Mucosa of descending colon (tissue), 3 donors: ENCODE measurements at regions not wholly inside any gene's neighbourhood (a gene's known extent, or its start where the extent isn't known, plus 50 kb on each side); places are given as distances from the start of the nearest gene placed in this dataset.

Source experiments
- ATAC-seq: fragments of 200-7000 bp; cut with Tn5 transposase; one replicate; pipeline ENCODE4 v1.9.1; 2020; ENCODE audit warnings: mild to moderate bottlenecking, moderate library complexity
- DNase-seq, 3 donors: peaks; one replicate each; pipeline ENCODE4 v3.0.0-alpha.2; 2020
- H3K36me3 ChIP-seq: fragments of 200-600 bp; one replicate; pipeline ENCODE4 v1.8.0; 2021; ENCODE audit warnings: low read depth, mild to moderate bottlenecking
- H3K4me1 ChIP-seq: fragments of 200-600 bp; one replicate; pipeline ENCODE4 v1.8.0; 2021; ENCODE audit warnings: low read depth, mild to moderate bottlenecking
- H3K4me3 ChIP-seq: fragments of 200-600 bp; one replicate; pipeline ENCODE4 v1.8.0; 2021; ENCODE audit warnings: mild to moderate bottlenecking
- H3K9me3 ChIP-seq: fragments of 200-600 bp; one replicate; pipeline ENCODE4 v1.8.0; 2021; ENCODE audit warnings: mild to moderate bottlenecking
- intact Hi-C, 2 donors: fragments of 100-400 bp; cut with DNase I in 1 of 2; cut with micrococcal nuclease in 1 of 2; formaldehyde crosslinking; loops; one replicate each; pipeline versions ENCODE4 v1.11.0 to v1.11.1; 2022; cut with DNase I, micrococcal nuclease
- TF ChIP-seq, protein P1 (sequence below): fragments of 200-600 bp; IDR thresholded peaks from one replicate; pipeline ENCODE4 v1.8.0; 2022; ENCODE audit warnings: antibody characterized with exemption, mild to moderate bottlenecking
- donor health status: DM: no; HTN: no; CAD: no; lungs with moderate emphysema.
- donor health status: DM: no; HTN: no; CAD: no.
- donor health status: DM: no; HTN: yes; CAD: no.

DNA sequence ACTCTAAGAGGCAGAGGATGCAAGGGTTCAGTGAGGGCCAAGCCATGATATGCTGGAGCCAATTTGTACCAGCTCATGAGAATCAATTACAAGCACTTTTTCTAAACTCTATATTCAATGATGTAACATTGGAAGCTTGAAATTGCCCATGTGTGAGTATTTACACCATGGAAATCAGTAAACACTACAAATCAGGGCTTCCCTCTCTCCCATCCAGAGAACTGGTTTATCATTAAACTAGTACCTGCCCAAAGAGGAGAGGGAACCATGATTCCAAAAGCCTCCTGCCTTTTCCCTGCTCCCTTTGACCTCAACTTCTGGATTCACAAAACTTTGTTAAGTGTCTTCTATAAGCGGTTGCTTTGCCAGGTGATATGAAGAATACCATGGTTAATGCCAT lies 52.5 kb upstream of the BICC1 start:
- no peaks in the 10 kb centered on the region for H3K36me3 ChIP-seq
- no peaks in the 10 kb centered on the region for H3K4me1 ChIP-seq
- ATAC-seq (no peak), DNase-seq (no peak)
- intact Hi-C loops, result no loop called here
- TF ChIP-seq, protein P1, sequence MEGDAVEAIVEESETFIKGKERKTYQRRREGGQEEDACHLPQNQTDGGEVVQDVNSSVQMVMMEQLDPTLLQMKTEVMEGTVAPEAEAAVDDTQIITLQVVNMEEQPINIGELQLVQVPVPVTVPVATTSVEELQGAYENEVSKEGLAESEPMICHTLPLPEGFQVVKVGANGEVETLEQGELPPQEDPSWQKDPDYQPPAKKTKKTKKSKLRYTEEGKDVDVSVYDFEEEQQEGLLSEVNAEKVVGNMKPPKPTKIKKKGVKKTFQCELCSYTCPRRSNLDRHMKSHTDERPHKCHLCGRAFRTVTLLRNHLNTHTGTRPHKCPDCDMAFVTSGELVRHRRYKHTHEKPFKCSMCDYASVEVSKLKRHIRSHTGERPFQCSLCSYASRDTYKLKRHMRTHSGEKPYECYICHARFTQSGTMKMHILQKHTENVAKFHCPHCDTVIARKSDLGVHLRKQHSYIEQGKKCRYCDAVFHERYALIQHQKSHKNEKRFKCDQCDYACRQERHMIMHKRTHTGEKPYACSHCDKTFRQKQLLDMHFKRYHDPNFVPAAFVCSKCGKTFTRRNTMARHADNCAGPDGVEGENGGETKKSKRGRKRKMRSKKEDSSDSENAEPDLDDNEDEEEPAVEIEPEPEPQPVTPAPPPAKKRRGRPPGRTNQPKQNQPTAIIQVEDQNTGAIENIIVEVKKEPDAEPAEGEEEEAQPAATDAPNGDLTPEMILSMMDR, result no peak
- H3K4me3 ChIP-seq, result no peak overlapping the region
- H3K9me3 ChIP-seq, result no peaks in the 10 kb centered on the region

DNA sequence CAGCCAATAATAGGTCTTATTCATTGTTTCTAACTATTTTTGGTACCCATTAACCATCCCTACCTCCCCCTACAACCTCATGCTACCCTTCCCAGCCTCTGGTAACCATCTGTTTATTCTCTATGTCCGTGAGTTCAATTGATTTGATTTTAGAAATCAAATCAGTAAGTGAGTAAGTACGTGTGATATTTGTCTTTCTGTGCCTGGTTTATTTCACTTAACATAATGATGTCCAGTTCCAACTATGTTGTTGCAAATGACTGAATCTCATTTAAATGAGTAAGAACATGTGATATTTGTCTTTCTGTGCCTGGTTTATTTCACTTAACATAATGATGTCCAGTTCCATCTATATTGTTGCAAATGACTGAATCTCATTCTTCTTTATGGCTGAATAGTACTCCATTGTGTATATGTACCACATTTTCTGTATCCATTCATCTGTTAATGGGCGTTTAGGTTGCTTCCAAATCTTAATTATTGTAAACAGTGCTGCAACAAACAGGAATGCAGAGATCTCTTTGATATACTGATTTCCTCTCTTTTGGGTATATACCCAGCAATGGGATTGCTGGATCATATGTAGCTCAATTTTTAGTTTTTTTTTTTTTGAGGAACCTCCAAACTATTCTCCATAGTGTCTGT lies 49.7 kb upstream of the BICC1 start:
- ATAC-seq, result no peak
- intact Hi-C loops, result no loop called here

More for the DNA sequence above, 49.7 kb upstream of the BICC1 start:
- DNase-seq, result no peak
- TF ChIP-seq, protein P1, result no peak
- Histone ChIP-seq H3K9me3 (no peaks in the 10 kb centered on the region), H3K4me3 (no peak overlapping the region), H3K36me3 (no peaks in the 10 kb centered on the region), H3K4me1 (no peaks in the 10 kb centered on the region)
